Fibroblast of pulmonary artery (primary cell): ENCODE measurements at regions not wholly inside any gene's neighbourhood (a gene's known extent, or its start where the extent isn't known, plus 50 kb on each side); places are given as distances from the start of the nearest gene placed in this dataset.

Experiments used
- DNase-seq: peaks from one replicate; pipeline ENCODE4 v3.0.0-alpha.2; 2010; ENCODE audit warnings: low read depth
- H3K4me3 ChIP-seq: replicated peaks from 2 replicates; pipeline ENCODE4 v1.5.1; 2011; ENCODE audit warnings: low read depth, mild to moderate bottlenecking, control low read depth, low read length, moderate library complexity
- TF ChIP-seq, protein P1 (sequence below): IDR thresholded peaks from 2 replicates; pipeline ENCODE4 v1.5.1; 2011; ENCODE audit warnings: mild to moderate bottlenecking, control low read depth, low read length, inconsistent platforms; ENCODE audit errors: missing control alignments

DNA sequence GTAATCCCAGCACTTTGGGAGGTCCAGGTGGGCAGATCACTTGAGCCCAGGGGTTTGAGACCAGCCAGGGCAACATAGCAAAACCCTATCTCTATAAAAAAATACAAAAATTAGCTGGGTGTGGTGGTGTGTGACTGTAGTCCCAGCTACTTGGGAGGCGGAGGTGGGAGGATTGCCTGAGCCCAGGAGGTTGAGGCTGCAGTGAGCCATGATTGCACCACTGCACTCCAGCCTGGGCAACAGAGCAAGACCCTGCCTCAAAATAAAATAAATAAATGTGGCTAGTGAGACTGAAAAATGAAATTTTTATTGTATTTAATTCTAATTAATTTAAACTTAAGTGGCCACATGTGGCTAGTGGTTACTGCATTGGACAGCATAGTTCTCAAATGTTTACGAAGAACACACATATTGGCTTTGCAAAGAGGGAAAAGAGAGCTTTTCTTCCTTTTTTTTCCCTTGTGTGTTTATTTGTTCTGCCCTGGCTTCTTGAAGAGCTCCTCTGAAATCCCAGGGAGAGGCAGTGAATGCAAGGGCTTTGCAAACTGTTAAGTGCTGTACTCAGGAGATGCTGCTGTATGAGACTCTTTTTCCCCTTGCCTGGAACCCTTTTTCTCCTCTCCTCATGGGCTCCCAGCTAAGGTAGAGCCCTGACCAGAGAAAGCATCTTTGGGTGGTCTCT lies 59.0 kb upstream of the RPL11 start:
- H3K4me3 ChIP-seq, result no peak overlapping the region
- DNase-seq, result no peak
- TF ChIP-seq, protein P1, sequence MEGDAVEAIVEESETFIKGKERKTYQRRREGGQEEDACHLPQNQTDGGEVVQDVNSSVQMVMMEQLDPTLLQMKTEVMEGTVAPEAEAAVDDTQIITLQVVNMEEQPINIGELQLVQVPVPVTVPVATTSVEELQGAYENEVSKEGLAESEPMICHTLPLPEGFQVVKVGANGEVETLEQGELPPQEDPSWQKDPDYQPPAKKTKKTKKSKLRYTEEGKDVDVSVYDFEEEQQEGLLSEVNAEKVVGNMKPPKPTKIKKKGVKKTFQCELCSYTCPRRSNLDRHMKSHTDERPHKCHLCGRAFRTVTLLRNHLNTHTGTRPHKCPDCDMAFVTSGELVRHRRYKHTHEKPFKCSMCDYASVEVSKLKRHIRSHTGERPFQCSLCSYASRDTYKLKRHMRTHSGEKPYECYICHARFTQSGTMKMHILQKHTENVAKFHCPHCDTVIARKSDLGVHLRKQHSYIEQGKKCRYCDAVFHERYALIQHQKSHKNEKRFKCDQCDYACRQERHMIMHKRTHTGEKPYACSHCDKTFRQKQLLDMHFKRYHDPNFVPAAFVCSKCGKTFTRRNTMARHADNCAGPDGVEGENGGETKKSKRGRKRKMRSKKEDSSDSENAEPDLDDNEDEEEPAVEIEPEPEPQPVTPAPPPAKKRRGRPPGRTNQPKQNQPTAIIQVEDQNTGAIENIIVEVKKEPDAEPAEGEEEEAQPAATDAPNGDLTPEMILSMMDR, result no peak

DNA sequence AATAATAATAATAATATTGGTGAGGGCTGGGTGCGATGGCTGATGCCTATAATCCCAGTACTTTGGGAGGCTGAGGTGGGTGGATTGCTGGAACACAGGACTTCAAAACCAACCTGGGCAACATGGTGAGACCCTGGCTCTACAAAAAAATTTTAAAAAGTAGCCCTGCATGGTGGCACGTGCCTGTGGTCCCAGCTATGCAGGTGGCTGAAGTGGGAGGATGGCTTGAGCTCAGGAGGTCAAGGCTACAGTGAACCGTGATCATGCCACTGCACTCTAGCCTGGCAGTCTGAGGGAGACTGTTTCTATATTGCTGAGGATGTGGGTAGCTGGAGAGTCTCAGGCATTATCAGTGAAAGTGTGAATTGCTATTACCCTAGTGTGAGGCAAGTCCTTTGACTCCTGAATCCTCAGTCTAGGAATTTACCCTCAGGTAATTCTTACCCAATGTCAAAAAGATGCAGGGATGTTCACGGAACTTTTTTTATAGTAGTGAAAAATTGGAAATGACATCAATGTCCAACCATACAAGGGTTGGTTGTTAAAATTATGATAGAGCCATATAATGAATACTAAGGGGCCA lies 61.8 kb upstream of the RPL11 start:
- TF ChIP-seq, protein P1, result no peak
- no peak overlapping the region for H3K4me3 ChIP-seq
- no peak for DNase-seq

DNA sequence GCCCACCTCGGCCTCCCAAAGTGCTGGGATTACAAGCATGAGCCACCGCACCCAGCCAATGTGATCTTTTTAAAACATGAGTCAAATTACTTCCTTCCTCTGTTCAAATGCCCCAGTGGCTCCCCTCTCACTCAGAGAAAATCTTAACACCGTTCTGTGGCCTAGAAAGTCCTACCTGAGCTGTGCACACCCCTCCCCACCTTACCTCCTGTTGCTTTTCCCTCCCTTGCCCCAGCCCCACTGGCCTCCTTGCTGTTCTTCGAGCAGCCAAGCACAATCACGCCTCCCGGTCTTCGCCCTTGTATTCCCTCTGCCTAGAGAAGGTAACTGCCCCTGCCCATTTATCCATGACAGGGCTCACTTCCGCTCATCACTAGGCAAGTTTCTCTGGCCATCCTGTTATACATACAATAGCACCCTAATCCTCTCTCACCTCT lies 62.6 kb upstream of the RPL11 start:
- TF ChIP-seq, protein P1, result no peak
- DNase-seq, result no peak
- H3K4me3 ChIP-seq, result no peak overlapping the region

DNA sequence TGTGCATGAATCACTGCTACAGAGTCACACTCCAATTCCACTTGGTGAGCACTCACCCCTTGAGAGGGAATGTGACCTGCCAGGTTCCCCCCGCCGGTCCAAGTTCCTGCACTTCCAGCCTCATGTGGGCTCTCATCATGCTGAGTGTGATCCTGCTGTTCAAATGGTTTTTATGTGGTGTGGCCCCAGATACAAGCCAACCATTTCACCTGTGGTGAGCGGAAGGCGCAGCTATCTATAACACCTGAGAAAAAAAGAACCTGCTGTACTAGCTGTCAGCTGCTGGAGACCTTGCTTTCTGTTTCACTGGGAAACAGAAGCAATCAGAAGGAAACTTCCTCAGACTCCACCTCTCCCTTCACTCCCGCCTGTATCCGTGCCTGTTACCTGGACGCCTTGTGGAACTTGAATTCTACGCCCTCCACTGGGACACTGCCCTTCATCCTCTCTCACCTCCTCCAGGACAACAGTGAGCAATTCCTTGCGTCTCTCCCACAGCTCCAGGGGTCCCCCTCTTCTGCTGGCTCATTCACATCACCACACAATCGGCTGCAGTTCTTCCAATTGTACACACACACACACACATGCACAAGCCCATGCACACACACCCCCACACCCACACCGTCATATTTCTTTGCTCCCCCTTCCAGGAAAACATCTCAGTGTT lies 64.4 kb upstream of the RPL11 start:
- DNase-seq, result no peak
- TF ChIP-seq, protein P1, result no peak
- H3K4me3 ChIP-seq, result no peak overlapping the region

DNA sequence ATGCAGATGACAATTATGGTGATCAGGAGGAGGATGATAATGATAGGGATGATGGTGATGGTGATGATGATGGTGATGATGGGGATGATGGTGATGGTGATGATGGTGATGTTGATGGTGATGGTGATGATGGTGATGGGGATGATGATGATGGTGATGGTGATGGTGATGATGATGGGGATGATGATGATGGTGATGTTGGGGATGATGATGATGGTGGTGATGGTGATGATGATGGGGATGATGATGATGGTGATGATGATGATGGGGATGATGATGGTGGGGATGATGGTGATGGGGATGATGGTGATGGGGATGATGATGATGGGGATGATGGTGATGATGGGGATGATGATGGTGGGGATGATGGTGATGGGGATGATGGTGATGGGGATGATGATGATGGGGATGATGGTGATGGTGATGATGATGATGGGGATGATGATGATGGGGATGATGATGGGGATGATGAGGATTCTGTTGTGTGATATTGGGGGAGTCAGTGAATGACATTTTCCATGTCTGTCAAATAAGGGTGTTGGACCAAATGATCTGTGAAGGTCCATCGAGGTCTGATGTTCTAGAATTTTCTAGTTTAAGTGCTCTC lies 65.6 kb upstream of the RPL11 start:
- H3K4me3 ChIP-seq, result no peak overlapping the region
- TF ChIP-seq, protein P1, result no peak
- DNase-seq, result no peak

DNA sequence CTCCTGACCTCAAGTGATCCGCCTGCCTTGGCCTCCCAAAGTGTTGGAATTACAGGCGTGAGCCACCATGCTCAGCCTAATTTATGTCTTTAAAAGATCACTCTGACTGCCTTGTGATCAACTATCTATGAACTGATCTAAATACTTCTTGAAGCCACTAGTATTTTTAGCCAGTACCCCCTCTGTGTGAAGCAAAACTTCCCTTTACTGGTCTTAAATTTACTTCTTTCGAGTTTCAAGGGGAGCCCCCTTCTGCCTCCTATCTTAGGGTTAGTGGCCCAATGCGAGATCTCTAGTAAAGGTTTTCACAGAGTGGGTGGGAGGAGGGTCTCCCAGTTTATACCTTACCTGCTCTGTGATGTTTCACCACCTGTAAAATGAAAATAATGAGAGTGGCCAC lies 66.1 kb upstream of the RPL11 start:
- H3K4me3 ChIP-seq, result no peak overlapping the region
- no peak for DNase-seq
- TF ChIP-seq, protein P1, result no peak
